Urothelium cell line (cell line): ENCODE measurements at regions not wholly inside any gene's neighbourhood (a gene's known extent, or its start where the extent isn't known, plus 50 kb on each side); places are given as distances from the start of the nearest gene placed in this dataset.
"Not testable (repeated sequence)": the region's sequence is repeated elsewhere in the genome, so short reads cannot be mapped to it uniquely, and the experiment has no call there.

Source experiments
- DNase-seq: peaks from one replicate; pipeline ENCODE4 v3.0.0; 2011; ENCODE audit warnings: low spot score, mixed read lengths
- FAIRE-seq: peaks from 2 replicates; lab custom pipeline; 2011; peaks lifted over from hg19 to GRCh38; lab: Jason Lieb, UNC

DNA sequence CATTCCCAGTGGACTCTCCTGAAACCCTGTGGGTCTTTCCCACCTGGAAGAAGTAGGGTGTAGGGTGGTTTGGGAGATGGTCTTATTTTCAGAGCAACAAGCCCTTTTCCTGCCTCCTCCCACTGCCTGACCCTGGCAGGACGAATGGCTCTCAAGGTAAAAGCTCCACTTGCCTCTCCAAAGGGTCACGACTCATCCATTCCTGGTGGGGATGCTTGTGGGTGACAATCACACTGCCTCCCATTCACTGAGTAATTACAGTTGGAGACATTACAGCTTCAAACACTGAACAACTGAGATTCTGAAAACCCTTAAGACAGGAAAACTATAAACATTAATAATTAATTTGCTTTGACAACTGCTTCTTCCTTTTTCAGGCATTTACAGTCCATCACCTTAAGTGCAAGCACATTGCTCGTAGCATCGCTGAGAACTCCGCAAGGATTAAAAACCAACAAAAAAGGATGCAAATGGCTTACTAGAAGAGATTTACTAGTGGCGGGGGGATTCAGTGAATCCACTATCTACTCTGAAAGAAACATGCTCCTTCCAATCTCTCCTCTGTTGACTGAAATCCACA is 199.6 kb upstream of the IRS2 start:
- no peak for DNase-seq
- FAIRE-seq = no peak

DNA sequence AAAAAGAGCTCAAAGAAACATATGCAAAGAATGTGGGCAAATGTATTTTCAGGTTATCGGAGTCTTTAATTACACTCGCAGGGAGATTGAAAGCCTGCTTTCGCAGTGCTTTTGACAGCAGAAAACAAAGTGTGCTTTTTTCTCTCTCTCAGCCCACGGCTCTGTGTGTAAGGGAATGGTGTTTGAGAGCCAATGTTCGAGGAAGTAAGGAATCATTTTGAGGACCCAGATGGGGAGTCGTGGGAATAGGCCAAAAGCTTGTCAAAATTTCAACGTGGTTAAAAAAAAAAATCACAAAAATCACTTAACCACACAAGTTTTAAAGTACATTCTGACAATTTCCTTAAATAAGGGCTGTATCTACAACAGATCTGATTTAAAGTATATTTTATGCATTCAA is 197.1 kb upstream of the IRS2 start:
- FAIRE-seq = no peak

DNA sequence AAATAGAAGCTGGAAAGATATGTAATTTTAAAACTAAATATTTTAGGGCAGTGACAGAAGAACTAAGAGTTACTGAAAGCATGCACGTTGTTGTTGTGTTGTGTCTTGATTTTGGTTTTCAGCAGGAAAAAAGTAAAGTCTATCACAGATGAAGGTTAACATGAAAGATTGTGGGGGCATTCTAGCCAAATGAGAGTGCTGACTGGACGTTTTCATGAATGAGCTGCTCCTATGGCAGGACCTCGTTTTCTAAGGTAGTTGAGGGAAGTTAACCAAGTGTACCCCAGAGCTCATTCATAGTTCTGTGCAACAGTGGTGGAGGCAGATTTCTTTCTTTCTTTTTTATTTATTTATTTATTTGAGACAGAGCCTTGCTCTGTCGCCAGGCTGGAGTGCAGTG is 194.6 kb upstream of the IRS2 start:
- no peak for DNase-seq
- FAIRE-seq = no peak

More for the DNA sequence above, 197.1 kb upstream of the IRS2 start:
- DNase-seq = no peak

- not testable (repeated sequence) for FAIRE-seq, DNase-seq
Measured at GRCh38 chr13:109979676-109980075, 193.3 kb upstream of the IRS2 start.

GRCh38 chr13:109979228-109979627 is 192.8 kb upstream of the IRS2 start:
- FAIRE-seq = no peak
- no peak for DNase-seq

DNA sequence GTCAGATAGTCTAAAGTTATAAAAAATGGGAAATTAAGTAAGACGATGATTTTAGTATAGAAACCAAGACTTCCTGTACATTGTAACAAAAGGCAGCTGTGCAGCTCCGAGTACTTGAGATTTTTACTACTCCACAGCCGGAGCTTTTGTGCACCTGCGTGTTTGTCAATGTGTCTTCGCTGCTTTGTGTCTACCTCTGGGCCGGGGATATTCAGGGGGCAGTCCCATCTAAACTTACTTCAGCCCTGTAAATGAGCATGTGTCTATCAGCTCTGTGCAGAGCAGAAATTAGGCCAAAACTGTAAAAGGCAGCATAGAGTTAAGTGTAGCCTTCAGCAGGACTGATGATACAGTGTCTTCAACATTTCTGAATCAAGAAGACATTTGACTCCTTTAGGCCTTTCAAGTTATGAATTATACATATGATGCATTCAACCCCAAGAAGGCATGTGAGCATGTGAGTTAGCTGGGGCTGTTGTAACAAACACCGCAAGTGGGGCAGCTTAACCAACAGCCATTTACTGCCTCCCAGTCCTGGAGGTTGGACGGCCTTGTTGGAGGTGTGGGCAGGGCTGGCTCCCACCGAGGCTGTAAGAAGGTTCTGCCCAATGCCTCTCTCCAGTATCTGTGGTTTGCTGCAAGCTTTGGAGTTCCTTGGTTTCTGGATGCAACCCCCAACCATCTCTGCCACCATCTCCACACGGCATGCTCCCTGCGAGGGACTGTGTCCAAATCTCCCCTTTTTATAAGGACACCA is 191.0 kb upstream of the IRS2 start:
- no peak for FAIRE-seq

DNA sequence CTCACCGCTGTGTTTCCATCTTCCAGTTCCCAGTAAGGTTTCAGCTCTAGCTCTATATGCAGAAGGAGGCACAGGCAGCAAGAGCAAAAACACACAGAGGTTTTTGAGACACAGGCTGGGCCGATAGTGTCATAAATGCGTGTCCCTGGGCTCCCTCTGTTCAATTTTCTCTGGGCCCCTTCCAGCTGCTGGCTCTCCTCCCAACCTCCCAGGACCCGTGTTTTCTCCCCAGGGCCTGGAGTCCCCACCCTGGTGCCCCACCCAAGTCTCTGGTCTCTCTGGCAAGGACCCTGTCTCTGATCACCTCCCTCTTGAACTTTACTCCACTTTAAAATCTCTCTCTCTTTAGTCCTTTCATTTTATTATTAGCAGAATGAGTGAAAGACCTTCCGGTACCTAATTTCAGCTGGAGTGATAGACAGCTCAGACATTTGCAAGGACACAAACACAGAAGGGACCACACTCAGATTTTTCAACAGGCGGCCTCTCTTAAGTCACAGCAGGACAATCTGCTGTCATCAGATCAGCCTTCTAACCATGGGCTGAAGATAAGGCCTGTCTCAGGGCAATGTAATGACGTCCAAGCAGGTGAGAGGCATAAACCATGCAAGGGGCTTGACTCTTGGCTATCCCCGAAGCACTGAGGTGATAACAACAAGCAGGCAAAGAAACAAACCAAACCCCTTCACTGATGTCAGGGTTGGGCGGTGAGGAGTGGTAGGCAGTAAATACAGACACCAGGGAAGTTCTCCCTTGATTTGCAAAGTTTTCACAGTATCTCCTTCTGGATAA is 190.0 kb upstream of the IRS2 start:
- no peak for DNase-seq
- FAIRE-seq = no peak

More for the DNA sequence above, 191.0 kb upstream of the IRS2 start:
- DNase-seq = no peak

DNA sequence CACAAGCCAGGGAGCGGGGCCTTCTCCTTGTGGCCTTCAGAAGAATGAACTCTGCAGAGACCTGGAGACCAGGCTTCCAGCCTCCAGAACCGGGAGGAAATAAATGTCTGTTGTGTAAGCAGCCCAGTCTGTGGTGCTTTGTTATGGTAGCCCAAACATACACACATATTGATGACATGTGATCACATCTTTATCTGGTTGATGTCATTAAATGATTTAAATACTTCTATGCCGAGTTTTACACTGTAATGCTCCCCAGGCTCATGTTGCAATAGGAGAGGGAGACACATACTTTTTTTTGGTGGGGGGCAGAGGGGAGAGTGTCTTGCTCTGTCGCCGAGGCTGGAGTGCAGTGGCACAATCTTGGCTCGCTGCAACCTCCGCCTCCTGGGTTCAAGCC is 188.0 kb upstream of the IRS2 start:
- FAIRE-seq (no peak), DNase-seq (no peak)

DNA sequence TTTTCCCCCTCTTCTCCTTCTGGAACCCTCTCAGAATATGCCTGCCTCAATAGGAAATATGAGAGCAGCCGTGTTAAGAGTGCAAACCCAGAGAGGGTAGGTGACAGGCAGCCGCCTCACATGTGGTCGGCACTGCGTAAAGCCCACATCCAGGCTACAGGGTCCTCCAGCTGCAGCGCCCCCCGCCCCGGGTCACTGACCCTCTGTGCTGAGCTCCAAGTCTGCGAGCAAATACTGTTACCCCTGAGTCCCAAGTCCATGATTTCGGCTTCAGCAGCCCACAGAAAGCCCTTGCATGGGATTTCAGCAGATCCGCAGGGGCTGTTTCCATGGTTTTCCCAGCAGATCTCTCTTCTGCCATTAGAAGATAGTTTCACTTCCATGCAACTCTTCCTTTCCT is 186.9 kb upstream of the IRS2 start:
- DNase-seq (no peak), FAIRE-seq (no peak)

GRCh38 chr13:109971456-109972090 is 185.2 kb upstream of the IRS2 start:
- FAIRE-seq (no peak), DNase-seq (no peak)

DNA sequence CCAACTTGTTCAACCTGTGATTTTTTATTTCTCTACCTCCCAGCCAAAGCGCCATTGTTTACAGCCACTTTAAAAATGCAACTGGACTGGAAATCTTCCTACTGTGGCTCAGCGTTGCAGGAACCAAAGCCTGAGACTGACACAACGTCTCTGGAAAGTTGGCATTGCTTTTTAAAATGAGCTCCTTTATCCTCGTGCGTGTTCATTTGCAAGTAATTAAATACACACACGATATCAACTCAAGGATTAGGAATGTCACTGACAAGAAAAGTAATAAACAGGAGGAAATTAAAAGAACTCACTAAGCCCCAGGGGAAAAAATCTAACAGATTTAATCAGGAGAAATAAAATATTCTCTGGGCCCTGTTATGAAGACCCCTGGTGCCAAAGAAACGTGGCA is 184.6 kb upstream of the IRS2 start:
- DNase-seq (no peak), FAIRE-seq (no peak)

DNA sequence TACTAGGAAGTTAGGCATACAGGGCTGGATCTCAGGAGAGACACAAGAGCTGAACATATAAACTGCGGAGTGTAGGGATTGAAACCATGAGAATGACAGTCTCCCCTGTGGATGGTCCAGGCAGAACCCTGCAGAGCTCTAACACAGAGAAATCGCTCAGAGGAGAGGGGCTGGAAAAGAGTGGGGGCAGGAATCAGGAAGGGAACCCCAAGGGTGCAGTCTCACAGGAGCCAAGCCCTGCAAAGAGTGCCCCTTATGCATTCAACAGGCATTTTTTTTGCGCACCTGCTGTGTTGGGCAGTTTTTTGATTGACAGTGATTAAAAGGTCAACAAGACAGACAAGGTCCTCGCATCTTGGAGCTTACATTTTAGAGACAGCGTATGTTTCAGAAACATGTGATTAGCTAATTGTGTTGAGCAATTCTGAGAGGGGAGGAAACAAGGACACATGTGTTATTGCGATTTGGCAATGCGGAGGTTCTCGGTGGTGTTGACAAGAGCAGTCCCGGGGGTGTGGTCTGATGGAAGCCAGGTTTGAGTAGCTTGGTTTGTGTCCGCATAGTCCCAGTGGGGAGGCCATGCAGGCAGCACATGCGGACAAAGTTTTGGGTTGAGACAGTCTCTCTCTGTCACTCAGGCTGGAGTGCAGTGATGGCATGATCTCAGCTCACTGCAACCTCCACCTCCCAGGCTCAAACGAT is 182.6 kb upstream of the IRS2 start:
- DNase-seq = no peak
- FAIRE-seq = no peak

DNA sequence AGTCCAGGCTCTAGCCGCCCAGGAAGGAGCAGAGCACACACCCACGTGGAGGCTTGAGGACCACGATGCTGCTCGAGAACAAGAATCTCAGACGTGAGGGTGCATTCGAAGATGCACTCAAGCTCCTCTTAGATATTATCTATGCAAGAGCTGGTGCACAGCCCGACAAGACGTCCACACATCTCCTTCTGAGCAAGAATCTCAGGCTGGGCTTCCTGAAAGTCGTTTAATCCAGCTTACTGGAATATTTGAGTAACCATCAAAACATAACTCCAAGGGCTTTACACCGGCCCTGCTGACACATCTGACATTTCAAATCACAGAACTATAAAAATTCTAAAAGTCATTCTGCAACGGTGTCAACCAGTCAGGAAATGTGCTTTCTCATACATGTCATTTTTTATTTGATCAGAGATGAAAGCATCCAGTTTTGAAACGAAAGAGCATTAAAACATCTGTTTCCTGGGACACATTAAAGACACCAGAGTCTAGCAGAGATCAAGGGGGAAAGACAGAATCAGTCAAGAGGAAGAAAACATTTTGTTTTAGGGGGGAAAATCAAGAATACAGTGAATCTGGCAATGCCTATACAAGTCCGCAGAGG is 177.7 kb upstream of the IRS2 start:
- no peak for DNase-seq
- FAIRE-seq = no peak

DNA sequence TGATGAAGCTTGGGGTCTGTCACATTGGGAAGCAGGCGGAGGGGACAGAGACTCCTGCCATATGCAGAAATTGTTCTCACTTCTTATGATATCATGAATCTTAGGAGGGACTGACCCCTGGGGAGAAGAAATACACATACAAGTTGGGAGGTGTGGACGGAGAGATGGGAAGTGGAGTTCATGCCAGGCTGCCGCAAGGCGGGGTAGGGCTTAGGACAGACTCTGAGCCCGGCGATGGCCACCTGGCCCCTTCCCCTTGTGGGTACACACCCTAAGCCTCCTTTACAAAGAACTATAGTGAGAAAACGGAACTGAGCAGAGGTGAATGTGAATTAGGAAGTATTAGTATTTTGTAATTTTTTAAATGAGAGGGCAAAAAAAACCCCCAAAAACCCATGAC is 177.0 kb upstream of the IRS2 start:
- no peak for DNase-seq
- FAIRE-seq = no peak

DNA sequence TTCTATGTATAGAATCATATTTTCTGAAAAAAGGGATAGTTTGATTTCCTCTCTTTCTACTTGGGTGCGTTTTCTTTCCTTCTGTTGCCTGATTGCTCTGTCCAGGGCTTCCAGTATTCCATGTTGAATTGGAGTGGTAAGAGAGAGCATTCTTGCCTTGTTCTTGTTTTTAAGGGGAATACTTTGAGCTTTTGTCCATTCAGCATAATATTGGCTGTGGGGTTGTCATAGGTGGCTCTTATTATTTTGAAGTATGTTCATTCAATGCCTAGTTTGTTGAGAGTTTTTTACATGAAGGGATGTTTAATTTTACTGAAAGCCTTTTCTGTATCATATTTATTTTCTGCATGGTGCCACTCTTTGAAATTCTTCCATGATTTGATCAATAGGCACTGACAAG is 173.5 kb upstream of the IRS2 start:
- no peak for FAIRE-seq
- no peak for DNase-seq

GRCh38 chr13:109957875-109958274 is 171.5 kb upstream of the IRS2 start:
- FAIRE-seq (no peak), DNase-seq (no peak)

GRCh38 chr13:109955598-109955997 is 169.2 kb upstream of the IRS2 start:
- FAIRE-seq (no peak), DNase-seq (no peak)

GRCh38 chr13:109954441-109954840 is 168.1 kb upstream of the IRS2 start:
- FAIRE-seq (no peak), DNase-seq (no peak)

DNA sequence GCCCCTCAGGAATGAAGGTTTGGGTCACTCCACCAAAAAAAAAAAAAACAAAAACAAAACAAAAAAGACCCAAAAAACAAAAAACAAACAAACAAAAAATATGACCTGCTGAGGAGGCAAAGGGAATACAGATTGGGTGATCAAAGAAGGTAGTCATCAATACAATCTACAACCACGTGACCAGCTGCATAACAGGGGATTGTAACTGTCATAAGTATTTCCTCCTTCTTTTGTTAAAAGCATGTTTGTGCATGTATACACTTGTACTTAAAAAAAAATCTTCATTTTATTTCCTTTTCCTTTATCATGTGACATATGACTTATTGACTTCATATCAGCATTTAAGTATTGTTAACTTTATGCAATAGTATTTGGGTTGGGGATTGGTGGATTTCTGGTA is 165.1 kb upstream of the IRS2 start:
- DNase-seq (no peak), FAIRE-seq (no peak)

- FAIRE-seq (no peak), DNase-seq (no peak)
Measured at GRCh38 chr13:109949397-109949796, 163.0 kb upstream of the IRS2 start.
